ENCODE measurements at regions not wholly inside any gene's neighbourhood (a gene's known extent, or its start where the extent isn't known, plus 50 kb on each side); places are given as distances from the start of the nearest gene placed in this dataset.

- Histone ChIP-seq H3K4me3 (ENCODE audit: low read depth, low read length) (no peak overlapping the region), H3K9me3 (ENCODE audit: severe bottlenecking) (peaks cover 3% of the 10 kb centered on the region), H3K27me3 (ENCODE audit: insufficient read depth, low read depth, severe bottlenecking) (no peaks in the 10 kb centered on the region), H3K27ac (no peak overlapping the region), H3K36me3 (no peaks in the 10 kb centered on the region)
- peak; percentile 22 for DNase-seq
- no peak for TF ChIP-seq CTCF (IDR thresholded peaks at IDR 0.05; ENCODE audit: low read depth, low read length)
Measured at GRCh38 chr1:87263785-87264184, 64.9 kb upstream of the LMO4 start.

GRCh38 chr1:87264976-87265375 lies 63.7 kb upstream of the LMO4 start:
- no peak for DNase-seq
- no peak for TF ChIP-seq CTCF (IDR thresholded peaks at IDR 0.05; ENCODE audit: low read depth, low read length)
- Histone ChIP-seq H3K9me3 (ENCODE audit: severe bottlenecking) (peaks cover 3% of the 10 kb centered on the region), H3K27ac (no peak overlapping the region), H3K27me3 (ENCODE audit: insufficient read depth, low read depth, severe bottlenecking) (no peaks in the 10 kb centered on the region), H3K36me3 (no peaks in the 10 kb centered on the region), H3K4me3 (ENCODE audit: low read depth, low read length) (no peak overlapping the region)

- Histone ChIP-seq H3K4me3 (ENCODE audit: low read depth, low read length) (no peak overlapping the region), H3K27me3 (ENCODE audit: insufficient read depth, low read depth, severe bottlenecking) (no peaks in the 10 kb centered on the region), H3K9me3 (ENCODE audit: severe bottlenecking) (peaks cover 3% of the 10 kb centered on the region), H3K27ac (no peak overlapping the region), H3K36me3 (no peaks in the 10 kb centered on the region)
- no peak for TF ChIP-seq CTCF (IDR thresholded peaks at IDR 0.05; ENCODE audit: low read depth, low read length)
- DNase-seq = no peak
Measured at GRCh38 chr1:87265786-87266185, 62.9 kb upstream of the LMO4 start.

GRCh38 chr1:87268111-87268510 lies 60.6 kb upstream of the LMO4 start:
- Histone ChIP-seq H3K36me3 (no peaks in the 10 kb centered on the region), H3K27me3 (ENCODE audit: insufficient read depth, low read depth, severe bottlenecking) (no peaks in the 10 kb centered on the region), H3K9me3 (ENCODE audit: severe bottlenecking) (peaks cover 3% of the 10 kb centered on the region), H3K4me3 (ENCODE audit: low read depth, low read length) (no peak overlapping the region), H3K27ac (no peak overlapping the region)
- no peak for TF ChIP-seq CTCF (IDR thresholded peaks at IDR 0.05; ENCODE audit: low read depth, low read length)
- no peak for DNase-seq

GRCh38 chr1:87269921-87270320 lies 58.8 kb upstream of the LMO4 start:
- H3K27me3 ChIP-seq (ENCODE audit: insufficient read depth, low read depth, severe bottlenecking) = no peaks in the 10 kb centered on the region
- no peaks in the 10 kb centered on the region for H3K36me3 ChIP-seq
- no peak for DNase-seq
- peaks cover 3% of the 10 kb centered on the region for H3K9me3 ChIP-seq (ENCODE audit: severe bottlenecking)
- TF ChIP-seq CTCF (IDR thresholded peaks at IDR 0.05; ENCODE audit: low read depth, low read length) = no peak
- H3K27ac ChIP-seq = no peak overlapping the region
- no peak overlapping the region for H3K4me3 ChIP-seq (ENCODE audit: low read depth, low read length)

- no peaks in the 10 kb centered on the region for H3K36me3 ChIP-seq
- no peak for DNase-seq
- H3K9me3 ChIP-seq (ENCODE audit: severe bottlenecking) = peaks cover 3% of the 10 kb centered on the region
- no peaks in the 10 kb centered on the region for H3K27me3 ChIP-seq (ENCODE audit: insufficient read depth, low read depth, severe bottlenecking)
- no peak overlapping the region for H3K4me3 ChIP-seq (ENCODE audit: low read depth, low read length)
- no peak overlapping the region for H3K27ac ChIP-seq
- TF ChIP-seq CTCF (IDR thresholded peaks at IDR 0.05; ENCODE audit: low read depth, low read length) = no peak
Measured at GRCh38 chr1:87273291-87273690, 55.4 kb upstream of the LMO4 start.
